K562 (cell line): ENCODE measurements at regions not wholly inside any gene's neighbourhood (a gene's known extent, or its start where the extent isn't known, plus 50 kb on each side); places are given as distances from the start of the nearest gene placed in this dataset.

ENCODE experiments used
- ATAC-seq: fragments of 200-7000 bp; cut with Tn5 transposase; 3 replicates; pipeline ENCODE4 v1.9.1; 2020; ENCODE audit warnings: moderate library complexity
- BruUV-seq: library from RNA; stranded (reverse); fragments of 400-500 nt; replicated peaks from 2 replicates; lab custom pipeline; 2021; lab: Mats Ljungman, UMichigan
- CTCF ChIA-PET: fragments of 300-600 bp; formaldehyde crosslinking; extraction: SDS; loops from one replicate; lab custom pipeline; 2021; ENCODE audit warnings: low intra/inter-chr PET ratio; lab: Yijun Ruan, JAX
- POLR2A ChIA-PET: fragments of 300-600, 350-650 bp; sonication (Branson Sonifier 250); formaldehyde crosslinking; extraction: SDS; loops from one replicate; lab custom pipeline; 2021; ENCODE audit warnings: antibody characterized with exemption, inconsistent platforms; lab: Yijun Ruan, JAX
- DNase-seq, 4 experiments: peaks; one replicate each; pipeline versions ENCODE4 v3.0.0 to v3.0.0-alpha.2; 2011 to 2018; ENCODE audit warnings: low spot score in 3 of 4, mixed read lengths in 3 of 4; ENCODE audit errors: extremely low read depth in 1 of 4
- FAIRE-seq: peaks from 2 replicates; lab custom pipeline; 2011; peaks lifted over from hg19 to GRCh38; lab: Jason Lieb, UNC
- H2AFZ ChIP-seq: 2 replicates; pipeline ENCODE4 v1.6.0; 2011; ENCODE audit warnings: low read depth, low read length, control low read depth, inconsistent platforms
- H3K27ac ChIP-seq: fragments of 200-600 bp; 3 replicates; pipeline ENCODE4 v1.8.0; 2011; ENCODE audit warnings: low read depth, mild to moderate bottlenecking, control low read depth, inconsistent platforms, low read length, moderate library complexity, mixed read lengths; ENCODE audit errors: extremely low read depth
- H3K27me3 ChIP-seq, 2 experiments: fragments of 300-600 bp in 1 of 2; 2 replicates in 1 of 2; 3 replicates in 1 of 2; pipeline versions ENCODE4 v1.6.0 to v1.8.0; 2011; ENCODE audit warnings: inconsistent platforms in 2 of 2, low read length in 2 of 2, mild to moderate bottlenecking in 1 of 2, mixed read lengths in 1 of 2, moderate library complexity in 1 of 2; ENCODE audit not compliant: control insufficient read depth in 2 of 2, insufficient read depth in 2 of 2
- H3K36me3 ChIP-seq: fragments of 300-600 bp; 3 replicates; pipeline ENCODE4 v1.8.0; 2011; ENCODE audit warnings: mild to moderate bottlenecking, low read length, inconsistent platforms; ENCODE audit not compliant: control insufficient read depth, insufficient read depth
- H3K4me1 ChIP-seq, 2 experiments: fragments of 200-600 bp in 1 of 2; replicated peaks in 1 of 2; 2 replicates in 1 of 2; 3 replicates in 1 of 2; pipeline versions ENCODE4 v1.5.1 to v1.8.0; 2011; ENCODE audit warnings: inconsistent platforms in 2 of 2, low read length in 2 of 2, mild to moderate bottlenecking in 1 of 2, mixed read lengths in 1 of 2, moderate library complexity in 1 of 2; ENCODE audit not compliant: control insufficient read depth in 2 of 2, insufficient read depth in 2 of 2
- H3K4me2 ChIP-seq: 2 replicates; pipeline ENCODE4 v1.6.1; 2011; ENCODE audit warnings: low read length, control low read depth, inconsistent platforms, mixed read lengths; ENCODE audit not compliant: insufficient read depth
- H3K4me3 ChIP-seq: fragments of 200-600 bp; sonication (generic), shearing (Covaris generic); 2 replicates; pipeline ENCODE4 v1.5.1; 2016; ENCODE audit warnings: control low read depth, inconsistent platforms
- H3K79me2 ChIP-seq: fragments of 200-600 bp; 3 replicates; pipeline ENCODE4 v1.8.0; 2011; ENCODE audit warnings: low read length, inconsistent platforms; ENCODE audit not compliant: control insufficient read depth, insufficient read depth
- H3K9ac ChIP-seq, 2 experiments: 2 replicates each; pipeline versions ENCODE4 v1.6.0 to v1.6.1; 2011; ENCODE audit warnings: low read depth in 2 of 2, low read length in 2 of 2, control low read depth in 1 of 2, inconsistent platforms in 1 of 2, mild to moderate bottlenecking in 1 of 2, mixed read lengths in 1 of 2; ENCODE audit not compliant: insufficient read depth in 1 of 2
- H3K9me1 ChIP-seq: one replicate; pipeline ENCODE4 v1.6.0; 2011; ENCODE audit warnings: inconsistent platforms, mild to moderate bottlenecking, low read length, moderate library complexity; ENCODE audit not compliant: control insufficient read depth, insufficient read depth
- H3K9me3 ChIP-seq: replicated peaks from 2 replicates; pipeline ENCODE4 v1.5.1; 2011; ENCODE audit warnings: low read depth, low read length, inconsistent platforms; ENCODE audit not compliant: control insufficient read depth, insufficient read depth
- H4K20me1 ChIP-seq: replicated peaks from 2 replicates; pipeline ENCODE4 v1.6.1; 2011; ENCODE audit warnings: low read length, inconsistent platforms, mixed read lengths; ENCODE audit not compliant: control insufficient read depth, insufficient read depth
- CBX2 ChIP-seq: fragments of 200-600 bp; sonication (generic); IDR thresholded peaks from one replicate; pipeline ENCODE4 v1.6.1; 2012; ENCODE audit warnings: mild to moderate bottlenecking, low read length, inconsistent platforms; ENCODE audit not compliant: insufficient read depth, poor library complexity, severe bottlenecking
- EP400 ChIP-seq: fragments of 450-650 bp; IDR thresholded peaks from 2 replicates; pipeline ENCODE4 v1.6.1; 2017; ENCODE audit warnings: antibody characterized with exemption, mild to moderate bottlenecking, moderate library complexity
- HNRNPUL1 ChIP-seq: fragments of 200-400 bp; formaldehyde crosslinking; IDR thresholded peaks from 2 replicates; pipeline ENCODE4 v1.6.1; 2017; ENCODE audit warnings: low read length
- LCOR ChIP-seq: sonication (generic); formaldehyde crosslinking; IDR thresholded peaks from 2 replicates; pipeline ENCODE4 v1.8.0; 2022; ENCODE audit warnings: mild to moderate bottlenecking, missing genetic modification reagents
- MCM3 ChIP-seq: fragments of 450-650 bp; IDR thresholded peaks from 2 replicates; pipeline ENCODE4 v1.6.1; 2016
- MECOM ChIP-seq: fragments of 250-450 bp; sonication (Bioruptor Pico); IDR thresholded peaks from 2 replicates; pipeline ENCODE4 v1.8.0; 2022; ENCODE audit warnings: inconsistent platforms
- NFYB ChIP-seq: IDR thresholded peaks from 2 replicates; pipeline ENCODE4 v1.6.1; 2011; ENCODE audit warnings: mild to moderate bottlenecking, moderate library complexity; ENCODE audit not compliant: insufficient read length; ENCODE audit errors: extremely low read depth
- SMAD4 ChIP-seq: fragments of 250-450 bp; sonication (Bioruptor Pico); conservative IDR thresholded peaks from 2 replicates; pipeline ENCODE4 v1.8.0; 2021; ENCODE audit warnings: inconsistent platforms, mild to moderate bottlenecking, moderate library complexity
- SMARCC2 ChIP-seq: fragments of 450-650 bp; IDR thresholded peaks from 2 replicates; pipeline ENCODE4 v1.6.1; 2017; ENCODE audit warnings: antibody characterized with exemption, moderate library complexity, mild to moderate bottlenecking, low read depth
- ZNF408 ChIP-seq: fragments of 250-450 bp; sonication (Bioruptor Pico); IDR thresholded peaks from 2 replicates; pipeline ENCODE4 v1.4.0; 2020; ENCODE audit warnings: low read depth, mild to moderate bottlenecking, moderate library complexity
- WGBS: fragments of 100-300 bp; shearing (Covaris generic); methylation state at CpG from one replicate; pipeline ENCODE4 v1.1.6; 2016; ENCODE audit warnings: low coverage, mixed read lengths; ENCODE audit not compliant: insufficient coverage; ENCODE audit errors: missing lambda C conversion rate; 5-methylcytosine and 5-hydroxymethylcytosine counted together
- in situ Hi-C: fragments of 300-500 bp; cut with MboI; formaldehyde crosslinking; loops from 4 replicates; pipeline ENCODE4 v1.15.0; 2018; ENCODE audit warnings: inconsistent platforms, mixed read lengths
- intact Hi-C: fragments of 100-400 bp; cut with micrococcal nuclease; formaldehyde crosslinking; loops from 2 replicates; pipeline ENCODE4 v1.14.2; 2022
- TF ChIP-seq, protein P1 (sequence below): fragments of 250-450 bp; sonication (Bioruptor Pico); IDR thresholded peaks from 2 replicates; pipeline ENCODE4 v1.8.0; 2021; ENCODE audit warnings: moderate library complexity, mild to moderate bottlenecking, inconsistent platforms
- TF ChIP-seq, protein P2 (sequence below), 2 experiments: fragments of 250-450 bp in 1 of 2; fragments of 450-650 bp in 1 of 2; sonication (Bioruptor Pico) in 1 of 2; IDR thresholded peaks; 2 replicates each; pipeline versions ENCODE4 v1.6.1 to v1.8.0; 2016 to 2021; ENCODE audit warnings: mild to moderate bottlenecking in 2 of 2, moderate library complexity in 2 of 2, missing compliant biosample characterization in 1 of 2, missing genetic modification characterization in 1 of 2
- TF ChIP-seq, protein P3 (sequence below): sonication (generic); formaldehyde crosslinking; IDR thresholded peaks from 2 replicates; pipeline ENCODE4 v1.8.0; 2022; ENCODE audit warnings: mild to moderate bottlenecking, missing genetic modification reagents
- TF ChIP-seq, protein P4 (sequence below), 2 experiments: fragments of 450-650 bp in 1 of 2; sonication (generic) in 1 of 2; formaldehyde crosslinking in 1 of 2; IDR thresholded peaks in 1 of 2; conservative IDR thresholded peaks in 1 of 2; 2 replicates each; pipeline versions ENCODE4 v1.6.1 to v1.8.1; 2016 to 2023; ENCODE audit warnings: mild to moderate bottlenecking in 2 of 2, moderate library complexity in 2 of 2, inconsistent platforms in 1 of 2, missing genetic modification reagents in 1 of 2

DNA sequence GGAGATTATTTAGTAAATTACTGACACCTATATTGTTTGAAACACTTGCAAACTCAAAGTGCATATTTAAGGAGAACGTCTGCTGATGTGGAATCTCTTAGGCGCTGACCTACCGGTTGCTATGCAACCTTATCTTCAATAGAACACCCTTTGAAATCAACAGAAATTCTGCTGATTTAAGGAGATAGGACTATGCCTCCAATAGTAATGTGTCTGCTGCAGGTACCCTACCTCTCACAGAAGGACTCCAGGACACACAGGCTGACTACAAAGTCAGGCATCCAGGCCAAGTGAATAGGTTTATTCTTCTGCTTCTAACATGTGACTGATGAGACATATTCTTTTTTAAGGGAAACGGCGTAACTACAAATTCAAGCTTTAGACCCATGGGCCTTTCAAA is 311.7 kb downstream of the CBLN4 start:
- Histone ChIP-seq H3K27ac (no peak overlapping the region), H2AFZ (no peak overlapping the region), H4K20me1 (no peaks in the 10 kb centered on the region), H3K36me3 (no peaks in the 10 kb centered on the region), H3K9me3 (no peaks in the 10 kb centered on the region), H3K4me3 (no peak overlapping the region), H3K27me3 (no peaks in the 10 kb centered on the region), H3K79me2 (no peaks in the 10 kb centered on the region), H3K9ac (no peak overlapping the region), H3K4me2 (no peak overlapping the region), H3K9me1 (no peaks in the 10 kb centered on the region), H3K4me1 (no peaks in the 10 kb centered on the region)
- FAIRE-seq: no peak
- ATAC-seq: no peak
- CTCF ChIA-PET: interaction anchor here (0.6 kb wide), 1 partner anchor 463 kb away, joined by 3 read pairs; no protein-coding TSS in a partner anchor
- no TSS peak for BruUV-seq
- TF ChIP-seq HNRNPUL1: no peak
- no peak for TF ChIP-seq ZNF408 (CRISPR knock-in tag)
- TF ChIP-seq, protein P1, sequence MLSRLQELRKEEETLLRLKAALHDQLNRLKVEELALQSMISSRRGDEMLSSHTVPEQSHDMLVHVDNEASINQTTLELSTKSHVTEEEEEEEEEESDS (CRISPR knock-in tag): no peak
- TF ChIP-seq, protein P2, sequence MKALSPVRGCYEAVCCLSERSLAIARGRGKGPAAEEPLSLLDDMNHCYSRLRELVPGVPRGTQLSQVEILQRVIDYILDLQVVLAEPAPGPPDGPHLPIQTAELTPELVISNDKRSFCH (CRISPR knock-in tag; IDR thresholded peaks at IDR 0.05): no peak
- TF ChIP-seq, protein P2 (tag; IDR thresholded peaks at IDR 0.05): no peak
- TF ChIP-seq CBX2: no peak
- TF ChIP-seq, protein P3, sequence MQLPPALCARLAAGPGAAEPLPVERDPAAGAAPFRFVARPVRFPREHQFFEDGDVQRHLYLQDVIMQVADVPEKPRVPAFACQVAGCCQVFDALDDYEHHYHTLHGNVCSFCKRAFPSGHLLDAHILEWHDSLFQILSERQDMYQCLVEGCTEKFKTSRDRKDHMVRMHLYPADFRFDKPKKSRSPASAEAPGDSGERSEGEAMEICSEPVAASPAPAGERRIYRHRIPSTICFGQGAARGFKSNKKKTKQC: no peak
- TF ChIP-seq, protein P4, sequence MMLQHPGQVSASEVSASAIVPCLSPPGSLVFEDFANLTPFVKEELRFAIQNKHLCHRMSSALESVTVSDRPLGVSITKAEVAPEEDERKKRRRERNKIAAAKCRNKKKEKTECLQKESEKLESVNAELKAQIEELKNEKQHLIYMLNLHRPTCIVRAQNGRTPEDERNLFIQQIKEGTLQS (IDR thresholded peaks at IDR 0.05): no peak
- TF ChIP-seq, protein P4 (CRISPR knock-in tag; conservative IDR thresholded peaks at IDR 0.05): no peak
- no peak for TF ChIP-seq NFYB
- TF ChIP-seq EP400: no peak
- TF ChIP-seq MECOM (CRISPR knock-in tag): no peak
- no peak for TF ChIP-seq SMAD4 (CRISPR knock-in tag)
- TF ChIP-seq MCM3: no peak
- TF ChIP-seq SMARCC2: no peak
- TF ChIP-seq LCOR (CRISPR knock-in tag): no peak
- no peak for DNase-seq
- POLR2A ChIA-PET: no interaction called here
- in situ Hi-C loops: no loop called here
- WGBS: 0% methylated on average over 5 of the region's 5 CpGs
- intact Hi-C loops: no loop called here
